ENCODE measurements at regions not wholly inside any gene's neighbourhood (a gene's known extent, or its start where the extent isn't known, plus 50 kb on each side); places are given as distances from the start of the nearest gene placed in this dataset.
A peak's percentile ranks its signal among the peaks of the same experiment; 100 is the strongest.

- no peak for TF ChIP-seq JUND (IDR thresholded peaks at IDR 0.05; ENCODE audit: low read depth)
- no peak for DNase-seq (ENCODE audit: low read depth in 1 of 2, low spot score in 1 of 2)
- in situ Hi-C loops (cut with HindIII; ENCODE audit: low pct_unique_long_range_greater_than_20kb, low sequenced_read_pairs), result no loop called here
Observed at GRCh38 chr5:159385536-159385935, 55.2 kb upstream of the IL12B start.

- no peak for DNase-seq (ENCODE audit: low read depth in 1 of 2, low spot score in 1 of 2)
- in situ Hi-C loops (cut with HindIII; ENCODE audit: low pct_unique_long_range_greater_than_20kb, low sequenced_read_pairs), result no loop called here
- no peak for TF ChIP-seq JUND (IDR thresholded peaks at IDR 0.05; ENCODE audit: low read depth)
Observed at GRCh38 chr5:159386028-159386711, 55.9 kb upstream of the IL12B start.

- in situ Hi-C loops (cut with HindIII; ENCODE audit: low pct_unique_long_range_greater_than_20kb, low sequenced_read_pairs), result no loop called here
- no peak for DNase-seq (ENCODE audit: low read depth in 1 of 2, low spot score in 1 of 2)
- no peak for TF ChIP-seq JUND (IDR thresholded peaks at IDR 0.05; ENCODE audit: low read depth)
Observed at GRCh38 chr5:159392871-159393270, 62.6 kb upstream of the IL12B start.

GRCh38 chr5:159393854-159394274 lies 63.6 kb upstream of the IL12B start:
- TF ChIP-seq JUND (IDR thresholded peaks at IDR 0.05; ENCODE audit: low read depth), result no peak
- DNase-seq (ENCODE audit: low read depth in 1 of 2, low spot score in 1 of 2), result no peak
- in situ Hi-C loops (cut with HindIII; ENCODE audit: low pct_unique_long_range_greater_than_20kb, low sequenced_read_pairs), result no loop called here

GRCh38 chr5:159395202-159395601 lies 64.9 kb upstream of the IL12B start:
- DNase-seq (ENCODE audit: low read depth in 1 of 2, low spot score in 1 of 2), result no peak
- TF ChIP-seq JUND (IDR thresholded peaks at IDR 0.05; ENCODE audit: low read depth), result no peak
- in situ Hi-C loops (cut with HindIII; ENCODE audit: low pct_unique_long_range_greater_than_20kb, low sequenced_read_pairs), result no loop called here

GRCh38 chr5:159398936-159399335 lies 68.6 kb upstream of the IL12B start:
- in situ Hi-C loops (cut with HindIII; ENCODE audit: low pct_unique_long_range_greater_than_20kb, low sequenced_read_pairs), result no loop called here
- TF ChIP-seq JUND (IDR thresholded peaks at IDR 0.05; ENCODE audit: low read depth), result no peak
- no peak for DNase-seq (ENCODE audit: low read depth in 1 of 2, low spot score in 1 of 2)

- in situ Hi-C loops (cut with HindIII; ENCODE audit: low pct_unique_long_range_greater_than_20kb, low sequenced_read_pairs), result no loop called here
- TF ChIP-seq JUND (IDR thresholded peaks at IDR 0.05; ENCODE audit: low read depth), result no peak
- no peak for DNase-seq (ENCODE audit: low read depth in 1 of 2, low spot score in 1 of 2)
Observed at GRCh38 chr5:159400476-159400875, 70.2 kb upstream of the IL12B start.

GRCh38 chr5:159402311-159402710 lies 72.0 kb upstream of the IL12B start:
- no peak for TF ChIP-seq JUND (IDR thresholded peaks at IDR 0.05; ENCODE audit: low read depth)
- in situ Hi-C loops (cut with HindIII; ENCODE audit: low pct_unique_long_range_greater_than_20kb, low sequenced_read_pairs), result no loop called here
- no peak for DNase-seq (ENCODE audit: low read depth in 1 of 2, low spot score in 1 of 2)

- in situ Hi-C loops (cut with HindIII; ENCODE audit: low pct_unique_long_range_greater_than_20kb, low sequenced_read_pairs), result no loop called here
- no peak for TF ChIP-seq JUND (IDR thresholded peaks at IDR 0.05; ENCODE audit: low read depth)
- DNase-seq (ENCODE audit: low read depth in 1 of 2, low spot score in 1 of 2), result no peak
Observed at GRCh38 chr5:159402856-159403255, 72.6 kb upstream of the IL12B start.

GRCh38 chr5:159403906-159404681 lies 73.8 kb upstream of the IL12B start:
- in situ Hi-C loops (cut with HindIII; ENCODE audit: low pct_unique_long_range_greater_than_20kb, low sequenced_read_pairs), result no loop called here
- DNase-seq (ENCODE audit: low read depth in 1 of 2, low spot score in 1 of 2), result peak in 1 of 2 experiments; percentile 45
- TF ChIP-seq JUND (IDR thresholded peaks at IDR 0.05; ENCODE audit: low read depth), result no peak

- in situ Hi-C loops (cut with HindIII; ENCODE audit: low pct_unique_long_range_greater_than_20kb, low sequenced_read_pairs), result no loop called here
- no peak for DNase-seq (ENCODE audit: low read depth in 1 of 2, low spot score in 1 of 2)
- no peak for TF ChIP-seq JUND (IDR thresholded peaks at IDR 0.05; ENCODE audit: low read depth)
Observed at GRCh38 chr5:159405611-159406031, 75.3 kb upstream of the IL12B start.

- in situ Hi-C loops (cut with HindIII; ENCODE audit: low pct_unique_long_range_greater_than_20kb, low sequenced_read_pairs), result no loop called here
- no peak for DNase-seq (ENCODE audit: low read depth in 1 of 2, low spot score in 1 of 2)
- TF ChIP-seq JUND (IDR thresholded peaks at IDR 0.05; ENCODE audit: low read depth), result no peak
Observed at GRCh38 chr5:159406571-159406970, 76.3 kb upstream of the IL12B start.

GRCh38 chr5:159409801-159410200 lies 79.5 kb upstream of the IL12B start:
- in situ Hi-C loops (cut with HindIII; ENCODE audit: low pct_unique_long_range_greater_than_20kb, low sequenced_read_pairs), result no loop called here
- no peak for TF ChIP-seq JUND (IDR thresholded peaks at IDR 0.05; ENCODE audit: low read depth)

More at GRCh38 chr5:159409801-159410200, 79.5 kb upstream of the IL12B start:
- DNase-seq (ENCODE audit: low read depth in 1 of 2, low spot score in 1 of 2), result no peak
